ENCODE measurements at regions not wholly inside any gene's neighbourhood (a gene's known extent, or its start where the extent isn't known, plus 50 kb on each side); places are given as distances from the start of the nearest gene placed in this dataset.

DNA sequence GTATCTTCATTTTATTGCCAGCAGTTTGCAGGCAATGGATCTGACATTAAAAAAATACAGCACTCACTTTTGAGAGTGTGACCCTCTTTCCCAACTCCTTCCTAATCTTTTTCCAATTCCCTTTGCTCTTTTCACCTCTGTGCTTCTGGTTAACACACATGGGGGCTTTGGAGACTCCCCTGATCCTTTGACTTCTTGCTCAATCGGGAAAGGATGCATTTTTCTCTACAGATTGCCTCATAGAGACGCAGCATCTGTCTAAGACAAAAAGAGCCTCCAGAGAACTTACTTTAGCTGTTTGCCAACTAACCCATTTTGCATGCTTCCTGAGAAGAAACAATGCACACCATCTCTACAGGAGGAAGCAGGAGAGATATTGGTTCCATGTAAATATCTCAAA, 378.3 kb downstream of the PBX1 start:
- DNase-seq, result no peak

DNA sequence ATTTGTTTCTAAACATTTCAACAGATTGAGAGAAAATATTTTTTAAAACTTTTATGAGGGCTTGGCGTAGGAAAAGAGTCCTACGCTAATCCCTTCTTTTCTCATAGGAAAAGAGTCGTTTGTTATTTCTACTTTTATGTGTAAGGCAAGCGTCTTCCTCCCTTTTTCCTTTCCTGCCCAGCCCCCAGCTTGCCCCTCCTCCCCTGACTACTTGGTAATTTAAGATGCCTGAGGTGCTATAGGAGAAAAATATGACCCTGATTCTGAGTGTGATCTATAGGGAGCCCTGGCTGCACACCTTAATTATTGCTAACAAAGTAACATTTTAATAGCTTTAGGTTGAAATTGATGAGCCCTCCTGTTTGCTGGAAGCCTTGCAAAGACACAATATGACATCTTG, 373.6 kb downstream of the PBX1 start:
- DNase-seq, result no peak

- DNase-seq, result no peak
These were observed 371.8 kb downstream of the PBX1 start for GRCh38 chr1:164930833-164931232.

DNA sequence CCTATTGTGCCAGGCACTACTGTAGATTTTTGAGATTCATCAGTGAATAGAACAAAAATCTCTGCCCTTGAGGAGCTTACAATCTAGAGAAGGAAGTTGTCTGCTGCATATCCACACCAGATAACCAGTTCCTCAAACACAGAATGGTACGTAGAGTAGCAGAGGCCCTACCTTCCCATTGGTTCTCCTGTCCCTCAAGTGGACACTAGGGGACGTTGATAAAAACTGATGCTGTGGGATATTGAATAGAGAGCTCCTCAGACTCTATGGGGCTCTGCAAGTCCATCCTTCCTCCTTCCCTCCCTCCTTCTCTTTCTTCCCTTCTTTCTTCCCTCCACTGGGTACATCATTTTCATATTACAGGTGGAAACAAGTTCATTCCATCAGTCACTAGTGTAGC, 371.3 kb downstream of the PBX1 start:
- no peak for DNase-seq

DNA sequence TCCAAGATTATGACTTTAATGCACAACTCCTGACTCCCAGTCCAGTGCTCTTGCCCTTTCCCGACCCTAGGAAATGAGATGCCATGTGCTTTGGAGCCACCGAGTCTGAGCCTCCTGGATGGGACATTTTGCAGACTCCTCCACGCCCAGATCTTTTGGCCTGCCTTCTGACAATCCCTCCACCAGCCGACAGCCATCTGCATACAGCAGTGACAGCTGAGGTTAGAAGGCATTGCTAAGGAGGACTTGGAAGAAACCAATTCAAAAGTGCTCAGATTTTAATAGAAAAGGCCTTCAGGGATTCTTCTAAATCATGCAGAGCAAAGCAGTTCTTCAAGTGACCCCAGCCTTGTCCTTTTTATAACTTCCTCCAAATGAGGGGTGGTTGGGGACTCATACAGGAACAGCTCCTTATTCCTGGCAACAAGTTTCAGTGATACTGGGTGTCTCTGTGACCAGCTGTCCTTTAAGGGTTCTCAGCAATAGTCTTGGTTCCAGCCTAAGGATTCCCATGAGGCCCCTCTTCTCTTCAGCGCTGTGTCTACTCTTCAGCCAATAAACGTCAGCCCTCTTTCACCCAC, 369.3 kb downstream of the PBX1 start:
- no peak for DNase-seq

DNA sequence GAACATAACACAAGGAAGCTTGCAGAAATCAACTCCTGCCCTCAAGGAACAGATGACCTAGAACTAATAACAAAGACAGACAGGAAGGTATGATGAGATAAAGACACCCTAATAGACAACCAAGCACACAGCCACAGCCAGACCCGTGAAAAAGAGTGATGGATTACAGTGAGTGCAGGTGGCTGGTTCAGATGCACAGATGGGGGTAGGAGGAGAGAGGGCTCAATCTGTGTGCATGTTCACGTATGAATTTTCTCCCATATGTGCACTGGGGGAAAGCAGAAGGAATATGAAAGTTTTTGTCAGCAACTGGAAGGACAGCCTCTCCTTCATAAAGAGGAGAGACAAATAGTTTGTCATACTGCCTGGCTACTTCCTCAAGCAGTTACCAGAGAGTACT, 367.1 kb downstream of the PBX1 start:
- DNase-seq, result no peak

DNA sequence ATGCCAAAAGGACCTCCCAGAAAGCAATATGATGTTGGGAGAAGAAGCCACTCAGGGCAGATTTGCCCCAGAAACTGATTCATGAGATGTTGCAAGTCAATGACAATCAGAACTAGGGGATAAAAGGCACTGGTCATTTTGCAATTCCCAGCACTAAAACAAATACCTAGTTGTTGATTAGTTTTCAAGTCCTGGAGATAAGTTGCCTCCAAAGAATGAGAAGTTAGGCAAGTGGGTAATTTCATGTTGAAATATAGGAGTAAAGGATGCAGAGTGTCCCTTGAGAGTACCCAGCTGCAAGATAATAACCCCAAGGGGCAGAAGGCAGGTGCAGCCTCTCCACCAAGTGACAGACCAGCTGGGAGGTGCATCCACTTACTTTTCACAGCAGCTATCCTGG, 363.6 kb downstream of the PBX1 start:
- DNase-seq, result no peak

- DNase-seq, result no peak
These were observed 362.5 kb downstream of the PBX1 start for GRCh38 chr1:164921493-164921892.

DNA sequence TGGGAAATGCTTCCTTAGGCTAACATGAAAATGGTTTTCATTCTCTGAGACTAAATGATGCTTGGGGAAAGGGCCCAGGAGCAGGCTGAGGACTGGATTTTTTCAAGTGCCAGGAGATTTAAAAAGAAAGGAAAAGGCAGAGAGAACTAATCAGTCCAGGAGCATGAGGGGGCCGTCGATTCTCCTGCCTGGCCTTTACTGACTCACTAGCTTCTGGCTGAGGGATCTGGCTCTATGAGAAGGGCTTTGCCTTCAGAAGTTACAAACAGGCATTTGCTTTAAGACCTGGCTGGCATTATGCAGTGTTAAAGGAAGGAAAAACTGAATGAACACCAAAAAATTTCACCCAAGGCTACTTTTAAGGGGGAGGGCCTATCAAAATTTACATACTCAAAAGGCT, 359.2 kb downstream of the PBX1 start:
- no peak for DNase-seq

GRCh38 chr1:164914208-164914607, 355.2 kb downstream of the PBX1 start:
- no peak for DNase-seq

- no peak for DNase-seq
These were observed 353.3 kb downstream of the PBX1 start for GRCh38 chr1:164912290-164912689.

GRCh38 chr1:164910671-164911070, 351.7 kb downstream of the PBX1 start:
- DNase-seq, result no peak

GRCh38 chr1:164907666-164908065, 348.7 kb downstream of the PBX1 start:
- no peak for DNase-seq

DNA sequence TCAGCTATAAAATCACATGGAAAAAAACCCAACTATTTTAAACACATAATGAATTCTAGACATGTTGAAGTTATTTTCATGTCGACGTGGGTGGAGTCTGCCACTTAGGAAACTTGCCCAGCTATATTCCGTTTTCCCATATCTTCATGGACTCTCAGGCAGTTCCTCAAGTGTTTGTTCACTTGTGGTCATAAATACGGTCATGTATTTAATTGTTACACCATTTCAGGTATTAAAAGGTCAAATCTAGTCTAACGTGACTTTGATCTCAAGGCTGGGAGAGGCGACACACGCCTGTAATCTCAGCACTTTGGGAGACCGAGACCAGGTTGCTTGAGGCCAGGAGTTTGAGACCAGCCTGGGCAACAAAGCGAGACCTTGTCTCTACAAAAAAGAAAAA, 346.9 kb downstream of the PBX1 start:
- DNase-seq, result no peak

DNA sequence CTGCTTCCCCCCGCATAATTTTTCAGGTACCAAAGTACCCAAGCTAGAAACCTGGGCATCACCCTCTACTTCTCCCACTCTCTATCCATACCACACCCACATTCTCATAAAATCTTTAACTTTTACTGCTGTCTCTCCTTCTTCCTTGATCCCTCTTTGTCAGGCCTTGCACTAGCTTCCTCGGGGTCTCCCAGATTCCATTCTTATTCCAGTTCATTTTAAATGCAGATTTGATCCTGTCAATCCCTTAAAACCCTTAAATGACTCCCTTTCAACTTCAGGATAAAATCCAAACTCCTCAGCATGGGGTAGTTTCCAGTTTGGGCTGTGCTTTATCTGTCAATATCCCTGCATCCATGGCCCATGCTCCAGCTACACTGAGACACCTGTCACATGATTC, 343.5 kb downstream of the PBX1 start:
- no peak for DNase-seq
